Common myeloid progenitor, CD34-positive (primary cell): ENCODE measurements at regions not wholly inside any gene's neighbourhood (a gene's known extent, or its start where the extent isn't known, plus 50 kb on each side); places are given as distances from the start of the nearest gene placed in this dataset.
"Not testable (repeated sequence)": the region's sequence is repeated elsewhere in the genome, so short reads cannot be mapped to it uniquely, and the experiment has no call there.

Experiments used
- CTCF ChIA-PET: fragments of 350-600 bp; sonication (Branson Sonifier 250); formaldehyde crosslinking; loops from one replicate; lab custom pipeline; 2021; ENCODE audit warnings: antibody characterized with exemption; lab: Charles Lee
- POLR2A ChIA-PET: fragments of 350-600 bp; sonication (Branson Sonifier 250); formaldehyde crosslinking; loops from one replicate; lab custom pipeline; 2021; ENCODE audit warnings: antibody characterized with exemption; lab: Charles Lee
- DNase-seq, 3 donors: peaks; one replicate each; pipeline versions ENCODE4 v3.0.0 to v3.0.0-alpha.2; 2013
- H3K27ac ChIP-seq, 2 experiments: 1 replicate in 1 of 2; 2 replicates in 1 of 2; pipeline ENCODE4 v1.7.0; 2013; ENCODE audit warnings: inconsistent platforms in 2 of 2, low read length in 2 of 2, mild to moderate bottlenecking in 2 of 2, low read depth in 1 of 2, moderate library complexity in 1 of 2; ENCODE audit not compliant: severe bottlenecking in 2 of 2, insufficient read depth in 1 of 2, poor library complexity in 1 of 2
- H3K27me3 ChIP-seq, 5 experiments: replicated peaks in 2 of 5; 1 replicate in 3 of 5; 2 replicates in 2 of 5; pipeline versions ENCODE4 v1.6.1 to v1.7.0; 2013; ENCODE audit warnings: low read length in 4 of 5, mild to moderate bottlenecking in 2 of 5, moderate library complexity in 2 of 5, inconsistent platforms in 1 of 5; ENCODE audit not compliant: insufficient read depth in 5 of 5, control insufficient read depth in 4 of 5
- H3K36me3 ChIP-seq, 4 experiments: 1 replicate in 2 of 4; 2 replicates in 2 of 4; pipeline versions ENCODE4 v1.6.1 to v1.7.0; 2013; ENCODE audit warnings: low read length in 3 of 4, control low read depth in 1 of 4, mild to moderate bottlenecking in 1 of 4; ENCODE audit not compliant: control insufficient read depth in 4 of 4, insufficient read depth in 4 of 4
- H3K4me1 ChIP-seq, 4 experiments: 1 replicate in 3 of 4; 2 replicates in 1 of 4; pipeline versions ENCODE4 v1.6.1 to v1.7.1; 2013; ENCODE audit warnings: low read length in 3 of 4, mild to moderate bottlenecking in 3 of 4, control low read depth in 1 of 4, inconsistent platforms in 1 of 4, moderate library complexity in 1 of 4; ENCODE audit not compliant: control insufficient read depth in 4 of 4, insufficient read depth in 4 of 4; ENCODE audit errors: control extremely low read depth in 1 of 4
- H3K4me3 ChIP-seq, 7 experiments: 1 replicate in 4 of 7; 2 replicates in 3 of 7; pipeline versions ENCODE4 v1.5.1 to v1.7.0; 2013; ENCODE audit warnings: mild to moderate bottlenecking in 7 of 7, low read length in 6 of 7, moderate library complexity in 6 of 7, inconsistent platforms in 2 of 7, low read depth in 2 of 7, control low read depth in 1 of 7; ENCODE audit not compliant: insufficient read depth in 4 of 7, control insufficient read depth in 1 of 7; ENCODE audit errors: extremely low read depth in 1 of 7
- H3K9me3 ChIP-seq, 5 experiments: 1 replicate in 4 of 5; 2 replicates in 1 of 5; pipeline versions ENCODE4 v1.6.1 to v1.7.1; 2013; ENCODE audit warnings: low read length in 4 of 5, mild to moderate bottlenecking in 2 of 5, inconsistent platforms in 1 of 5, low read depth in 1 of 5, moderate library complexity in 1 of 5; ENCODE audit not compliant: control insufficient read depth in 4 of 5, insufficient read depth in 2 of 5; ENCODE audit errors: control extremely low read depth in 1 of 5
- WGBS: methylation state at CpG from one replicate; pipeline ENCODE4 v1.1.5; 2013; ENCODE audit not compliant: insufficient coverage; 5-methylcytosine and 5-hydroxymethylcytosine counted together

DNA sequence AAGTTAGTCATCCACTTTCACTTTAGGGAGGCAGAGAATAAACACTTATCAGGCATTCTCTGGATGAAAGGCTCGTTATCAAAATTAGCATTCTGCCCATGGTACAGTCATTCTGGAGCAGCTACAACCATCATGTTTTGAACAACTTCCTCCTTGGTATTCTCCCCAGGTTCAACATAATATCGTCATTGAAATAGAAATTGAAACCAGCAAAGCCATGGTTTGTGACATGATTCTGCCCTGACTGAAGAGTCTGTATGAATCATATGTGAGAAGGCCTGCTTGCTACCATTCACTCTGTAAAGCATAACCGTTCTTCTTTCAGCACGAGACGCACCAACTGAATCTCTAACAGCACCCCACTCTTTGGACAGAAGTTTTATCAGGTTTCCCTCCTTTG, 127.5 kb upstream of the RADX start:
- 33% methylated on average over 1 of the region's 5 CpGs for WGBS
- no peak overlapping the region for H3K27ac ChIP-seq
- DNase-seq: peak; percentile 29 to 74 (median 70)
- H3K4me1 ChIP-seq: peaks cover 0 to 4% (median 0%) of the 10 kb centered on the region in 4 experiments
- no peaks in the 10 kb centered on the region for H3K9me3 ChIP-seq
- CTCF ChIA-PET: interaction anchor here (1.7 kb wide), 1 partner anchor 135 kb away, joined by 6 read pairs; no protein-coding TSS in a partner anchor
- H3K27me3 ChIP-seq: no peaks in the 10 kb centered on the region
- H3K4me3 ChIP-seq: peak overlapping the region in 2 of 7 experiments; percentile 11 to 50
- POLR2A ChIA-PET: no interaction called here
- H3K36me3 ChIP-seq: no peaks in the 10 kb centered on the region

DNA sequence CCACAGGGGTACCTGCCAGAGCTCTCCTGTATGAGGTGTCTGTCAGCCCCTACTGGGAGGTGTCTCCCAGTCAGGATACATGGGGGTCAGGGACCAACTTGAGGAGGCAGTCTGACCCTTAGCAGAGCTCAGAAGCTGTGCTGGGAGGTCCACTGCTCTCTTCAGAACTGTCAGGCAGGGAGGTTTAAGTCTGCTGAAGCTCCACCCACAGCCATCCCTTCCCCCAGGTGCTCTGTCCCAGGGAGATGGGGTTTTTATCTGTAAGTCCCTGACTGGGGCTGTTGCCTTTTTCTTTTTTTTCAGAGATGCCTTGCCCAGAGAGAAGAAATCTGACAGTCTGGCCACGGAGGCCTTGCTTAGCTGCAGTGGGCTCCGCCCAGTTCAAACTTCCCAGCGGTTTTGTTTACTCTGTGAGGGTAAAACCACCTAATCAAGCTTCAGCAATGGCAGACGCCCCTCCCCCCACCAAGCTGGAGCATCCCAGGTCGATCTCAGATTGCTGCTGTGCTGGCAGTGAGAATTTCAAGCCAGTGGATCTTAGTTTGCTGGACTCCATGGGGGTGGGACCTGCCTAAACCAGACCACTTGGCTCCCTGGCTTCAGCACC, 118.5 kb upstream of the RADX start:
- H3K27me3 ChIP-seq, H3K27ac ChIP-seq, H3K36me3 ChIP-seq, DNase-seq, H3K4me3 ChIP-seq, H3K9me3 ChIP-seq, H3K4me1 ChIP-seq, POLR2A ChIA-PET, CTCF ChIA-PET: not testable (repeated sequence)
- WGBS: 30% methylated on average over 5 of the region's 5 CpGs

DNA sequence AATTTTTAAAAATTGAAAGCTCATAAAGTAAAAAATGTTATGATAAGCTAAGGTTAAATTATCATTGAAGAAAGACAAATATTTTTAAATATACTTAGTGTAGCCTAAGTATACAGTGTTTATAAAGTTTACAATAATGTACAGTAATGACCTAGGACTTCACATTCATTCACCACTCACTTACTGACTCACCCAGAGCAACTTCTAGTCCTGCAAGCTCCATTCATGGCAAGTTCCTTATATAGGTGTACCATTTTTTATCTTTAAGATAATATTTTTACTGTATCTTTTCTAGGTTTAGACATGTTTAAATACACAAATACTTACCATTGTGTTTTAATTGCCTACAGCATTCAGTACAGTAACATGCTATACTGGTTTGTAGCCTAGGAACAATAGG, 112.3 kb upstream of the RADX start:
- DNase-seq: no peak
- Histone ChIP-seq H3K9me3 (peaks cover 0 to 2% (median 0%) of the 10 kb centered on the region in 5 experiments), H3K27ac (no peak overlapping the region), H3K4me3 (no peak overlapping the region), H3K4me1 (no peaks in the 10 kb centered on the region), H3K27me3 (peaks cover 0 to 2% (median 0%) of the 10 kb centered on the region in 5 experiments), H3K36me3 (no peaks in the 10 kb centered on the region)
- CTCF ChIA-PET: no interaction called here
- POLR2A ChIA-PET: no interaction called here

DNA sequence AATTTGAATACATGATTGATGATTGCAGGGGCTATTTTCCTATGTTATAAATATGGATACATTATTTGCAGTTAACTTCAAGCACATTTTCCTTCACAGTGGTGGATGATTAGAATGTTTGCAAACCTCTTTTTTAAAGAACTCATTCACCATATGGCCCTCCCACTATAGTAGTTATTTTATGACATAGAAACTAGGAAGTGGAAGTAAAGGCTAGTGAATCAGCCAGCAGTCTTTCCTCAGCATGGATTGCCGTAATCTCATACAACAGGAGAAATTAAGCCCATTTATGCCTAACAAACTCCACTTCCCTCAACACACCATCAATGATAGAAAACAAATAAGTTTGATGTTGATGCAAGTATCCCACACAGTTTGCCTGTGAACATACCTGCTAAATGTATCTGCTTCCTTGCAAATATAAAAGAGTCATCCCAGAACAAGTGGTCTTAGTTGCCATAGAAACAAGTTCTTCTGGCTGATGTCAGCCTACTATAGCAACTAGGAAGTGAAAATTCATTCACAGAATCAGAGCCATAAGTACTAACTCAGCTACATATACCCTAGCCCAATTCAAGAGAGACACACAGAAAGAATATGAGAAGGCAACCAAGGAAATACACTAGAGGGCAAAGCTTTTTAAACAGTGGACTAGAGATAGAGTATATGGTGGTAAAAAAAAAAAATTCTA, 100.9 kb upstream of the RADX start:
- no peak overlapping the region for H3K4me3 ChIP-seq
- POLR2A ChIA-PET: no interaction called here
- WGBS: no CpG with 5 or more reads among the region's 1 CpG
- DNase-seq: no peak
- H3K36me3 ChIP-seq: no peaks in the 10 kb centered on the region
- H3K9me3 ChIP-seq: no peaks in the 10 kb centered on the region
- no peak overlapping the region for H3K27ac ChIP-seq
- CTCF ChIA-PET: no interaction called here
- H3K27me3 ChIP-seq: no peaks in the 10 kb centered on the region
- peaks cover 0 to 5% (median 0%) of the 10 kb centered on the region in 4 experiments for H3K4me1 ChIP-seq
